ENCODE measurements at regions not wholly inside any gene's neighbourhood (a gene's known extent, or its start where the extent isn't known, plus 50 kb on each side); places are given as distances from the start of the nearest gene placed in this dataset.
"Not testable (repeated sequence)": the region's sequence is repeated elsewhere in the genome, so short reads cannot be mapped to it uniquely, and the experiment has no call there.

DNA sequence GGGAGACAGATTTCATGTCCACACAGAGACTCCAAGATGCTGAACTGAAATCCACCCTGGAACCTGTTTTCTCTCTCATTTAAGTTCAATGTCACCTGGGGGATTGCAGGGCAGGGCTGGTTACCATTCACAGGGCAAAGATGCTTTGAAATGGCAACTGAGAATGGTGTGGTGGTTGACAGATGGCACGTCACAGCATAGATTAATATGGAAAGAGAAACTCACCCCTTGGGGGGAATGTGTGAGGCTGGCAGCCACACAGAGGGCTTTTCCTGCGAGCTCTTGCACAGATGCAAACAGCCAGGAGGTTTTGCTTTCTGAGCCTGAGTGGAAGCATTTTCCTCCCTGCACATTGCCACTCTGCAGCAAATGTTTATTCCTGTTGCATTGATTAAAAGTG is 167.3 kb upstream of the OSBPL11 start:
- DNase-seq (ENCODE audit: low read depth, low spot score); intact Hi-C loops (cut with micrococcal nuclease; ENCODE audit: unreplicated experiment); H3K4me3 ChIP-seq; H3K4me1 ChIP-seq (ENCODE audit: control insufficient read depth, insufficient read depth, low read length); H3K79me2 ChIP-seq (ENCODE audit: control insufficient read depth, insufficient read depth, low read length); RAD21 ChIA-PET (ENCODE audit: unreplicated experiment); H3K27me3 ChIP-seq (replicated peaks in 1 of 2; ENCODE audit: control insufficient read depth in 2 of 2, insufficient read depth in 2 of 2, low read length in 1 of 2); CTCF ChIA-PET; SMC1A ChIA-PET (ENCODE audit: uncharacterized antibody, unreplicated experiment); BruUV-seq (replicated peaks); in situ Hi-C loops (cut with MboI); H3K9ac ChIP-seq (ENCODE audit: control insufficient read depth, insufficient read depth, low read length); POLR2A ChIA-PET; H4K20me1 ChIP-seq (ENCODE audit: control insufficient read depth, insufficient read depth); H3K4me2 ChIP-seq (ENCODE audit: control insufficient read depth, insufficient read depth); H2AFZ ChIP-seq (ENCODE audit: control insufficient read depth, low read depth, low read length); H3K9me3 ChIP-seq (replicated peaks; ENCODE audit: control insufficient read depth, insufficient read depth, low read length); H3K36me3 ChIP-seq (ENCODE audit: control insufficient read depth in 2 of 2, insufficient read depth in 2 of 2, low read length in 1 of 2); FAIRE-seq; H3K27ac ChIP-seq (ENCODE audit: control insufficient read depth, insufficient read depth); ATAC-seq: not testable (repeated sequence)
- 0% methylated on average over 2 of the region's 2 CpGs for WGBS (ENCODE audit: insufficient coverage, insufficient replicate concordance, low lambda C conversion rate, missing lambda C conversion rate)

DNA sequence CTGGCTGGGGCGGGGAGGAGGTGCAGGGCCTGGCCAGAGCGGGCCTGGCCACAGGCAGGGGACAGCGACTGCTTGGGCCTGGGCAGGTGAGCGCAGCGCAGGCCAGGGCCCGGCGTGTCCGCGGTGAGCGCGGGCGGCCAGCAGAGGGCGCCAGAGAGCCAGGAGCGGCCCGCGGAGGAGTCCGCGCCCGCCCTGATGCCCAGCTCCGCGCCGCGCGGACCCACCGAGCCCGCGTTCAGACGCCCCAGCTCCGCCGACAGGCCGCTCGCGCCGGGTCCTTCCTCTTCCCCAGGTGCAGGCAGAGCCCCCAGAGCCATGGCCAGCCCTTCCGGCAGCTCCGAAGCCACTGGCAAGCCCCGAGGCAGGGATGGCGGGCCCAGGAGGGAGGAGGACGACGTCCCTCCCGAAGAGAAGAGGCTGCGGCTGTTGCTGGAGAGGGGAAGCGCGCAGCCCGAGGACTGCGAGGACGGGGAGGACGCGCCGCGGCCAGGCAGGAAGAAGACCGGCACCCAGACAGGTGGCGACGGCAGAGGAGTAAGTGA is 171.1 kb upstream of the OSBPL11 start:
- peak overlapping the region; percentile 60 for H2AFZ ChIP-seq (ENCODE audit: control insufficient read depth, low read depth, low read length)

DNA sequence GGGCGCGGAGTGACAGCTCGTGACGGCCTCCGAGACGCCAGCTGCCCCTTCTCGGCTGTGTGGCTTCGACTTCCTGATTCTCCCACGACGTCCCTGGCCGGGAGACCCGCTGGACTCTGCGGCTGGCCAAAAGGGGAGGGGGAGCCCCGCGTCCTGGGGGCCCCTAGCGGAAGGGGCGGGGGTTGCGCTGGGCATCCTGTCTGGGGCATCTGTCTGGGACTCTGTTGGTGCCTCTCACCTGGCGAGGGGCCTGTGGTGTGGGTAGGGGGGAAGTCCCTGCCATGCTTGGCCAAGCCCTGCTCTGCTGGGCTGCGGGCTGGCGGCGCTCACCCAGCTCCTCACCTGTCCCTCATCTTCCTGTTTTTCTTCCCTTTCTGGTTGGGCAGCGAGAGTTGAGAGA is 171.6 kb upstream of the OSBPL11 start:
- H3K9me3 ChIP-seq (replicated peaks; ENCODE audit: control insufficient read depth, insufficient read depth, low read length); H4K20me1 ChIP-seq (ENCODE audit: control insufficient read depth, insufficient read depth); ATAC-seq; in situ Hi-C loops (cut with MboI); H2AFZ ChIP-seq (ENCODE audit: control insufficient read depth, low read depth, low read length); H3K27ac ChIP-seq (ENCODE audit: control insufficient read depth, insufficient read depth); H3K36me3 ChIP-seq (ENCODE audit: control insufficient read depth in 2 of 2, insufficient read depth in 2 of 2, low read length in 1 of 2); H3K79me2 ChIP-seq (ENCODE audit: control insufficient read depth, insufficient read depth, low read length); BruUV-seq (replicated peaks); H3K4me2 ChIP-seq (ENCODE audit: control insufficient read depth, insufficient read depth); intact Hi-C loops (cut with micrococcal nuclease; ENCODE audit: unreplicated experiment); H3K9ac ChIP-seq (ENCODE audit: control insufficient read depth, insufficient read depth, low read length); POLR2A ChIA-PET; H3K4me1 ChIP-seq (ENCODE audit: control insufficient read depth, insufficient read depth, low read length); FAIRE-seq; H3K4me3 ChIP-seq; DNase-seq (ENCODE audit: low read depth, low spot score); H3K27me3 ChIP-seq (replicated peaks in 1 of 2; ENCODE audit: control insufficient read depth in 2 of 2, insufficient read depth in 2 of 2, low read length in 1 of 2): not testable (repeated sequence)
- SMC1A ChIA-PET (ENCODE audit: uncharacterized antibody, unreplicated experiment): interaction anchor here (0.5 kb wide), 1 partner anchor 1294 kb away, joined by 3 read pairs; no protein-coding TSS in a partner anchor
- CTCF ChIA-PET: interaction anchor here (1.1 kb wide), 1 partner anchor 150 kb away, joined by 3 read pairs; no protein-coding TSS in a partner anchor
- RAD21 ChIA-PET (ENCODE audit: unreplicated experiment): interaction anchor here (0.9 kb wide), 1 partner anchor 152 kb away, joined by 4 read pairs; no protein-coding TSS in a partner anchor
- WGBS (ENCODE audit: insufficient coverage, insufficient replicate concordance, low lambda C conversion rate, missing lambda C conversion rate): 1% methylated on average over 23 of the region's 23 CpGs

More for the DNA sequence above, 171.1 kb upstream of the OSBPL11 start:
- POLR2A ChIA-PET; H3K9me3 ChIP-seq (replicated peaks; ENCODE audit: control insufficient read depth, insufficient read depth, low read length); H3K27me3 ChIP-seq (replicated peaks in 1 of 2; ENCODE audit: control insufficient read depth in 2 of 2, insufficient read depth in 2 of 2, low read length in 1 of 2); intact Hi-C loops (cut with micrococcal nuclease; ENCODE audit: unreplicated experiment); H3K36me3 ChIP-seq (ENCODE audit: control insufficient read depth in 2 of 2, insufficient read depth in 2 of 2, low read length in 1 of 2); H3K9ac ChIP-seq (ENCODE audit: control insufficient read depth, insufficient read depth, low read length); H3K4me1 ChIP-seq (ENCODE audit: control insufficient read depth, insufficient read depth, low read length); ATAC-seq; H3K4me3 ChIP-seq; H3K27ac ChIP-seq (ENCODE audit: control insufficient read depth, insufficient read depth); FAIRE-seq; H3K79me2 ChIP-seq (ENCODE audit: control insufficient read depth, insufficient read depth, low read length); in situ Hi-C loops (cut with MboI); H4K20me1 ChIP-seq (ENCODE audit: control insufficient read depth, insufficient read depth); BruUV-seq (replicated peaks); DNase-seq (ENCODE audit: low read depth, low spot score): not testable (repeated sequence)
- WGBS (ENCODE audit: insufficient coverage, insufficient replicate concordance, low lambda C conversion rate, missing lambda C conversion rate): 5% methylated on average over 25 of the region's 54 CpGs
- H3K4me2 ChIP-seq (ENCODE audit: control insufficient read depth, insufficient read depth): peak overlapping the region; percentile 55; the same call in 1 of the 2 replicates
- CTCF ChIA-PET: interaction anchor here (1.1 kb wide), 1 partner anchor 150 kb away, joined by 3 read pairs; no protein-coding TSS in a partner anchor
- TF ChIP-seq, protein P1, sequence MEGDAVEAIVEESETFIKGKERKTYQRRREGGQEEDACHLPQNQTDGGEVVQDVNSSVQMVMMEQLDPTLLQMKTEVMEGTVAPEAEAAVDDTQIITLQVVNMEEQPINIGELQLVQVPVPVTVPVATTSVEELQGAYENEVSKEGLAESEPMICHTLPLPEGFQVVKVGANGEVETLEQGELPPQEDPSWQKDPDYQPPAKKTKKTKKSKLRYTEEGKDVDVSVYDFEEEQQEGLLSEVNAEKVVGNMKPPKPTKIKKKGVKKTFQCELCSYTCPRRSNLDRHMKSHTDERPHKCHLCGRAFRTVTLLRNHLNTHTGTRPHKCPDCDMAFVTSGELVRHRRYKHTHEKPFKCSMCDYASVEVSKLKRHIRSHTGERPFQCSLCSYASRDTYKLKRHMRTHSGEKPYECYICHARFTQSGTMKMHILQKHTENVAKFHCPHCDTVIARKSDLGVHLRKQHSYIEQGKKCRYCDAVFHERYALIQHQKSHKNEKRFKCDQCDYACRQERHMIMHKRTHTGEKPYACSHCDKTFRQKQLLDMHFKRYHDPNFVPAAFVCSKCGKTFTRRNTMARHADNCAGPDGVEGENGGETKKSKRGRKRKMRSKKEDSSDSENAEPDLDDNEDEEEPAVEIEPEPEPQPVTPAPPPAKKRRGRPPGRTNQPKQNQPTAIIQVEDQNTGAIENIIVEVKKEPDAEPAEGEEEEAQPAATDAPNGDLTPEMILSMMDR (IDR thresholded peaks at IDR 0.05 in 2 of 3, conservative IDR thresholded peaks at IDR 0.05 in 1 of 3; ENCODE audit: control insufficient read depth in 2 of 3, extremely low read depth in 1 of 3, insufficient read depth in 1 of 3, low read depth in 3 of 3, low read length in 3 of 3): peak in 2 of 3 experiments; percentile 41; a peak in 3 of 6 replicates
- peak; percentile 47 for TF ChIP-seq RAD21 (IDR thresholded peaks at IDR 0.05; ENCODE audit: insufficient read depth, low read depth, low read length)
- SMC1A ChIA-PET (ENCODE audit: uncharacterized antibody, unreplicated experiment): interaction anchor here (0.5 kb wide), 1 partner anchor 1295 kb away, joined by 3 read pairs; no protein-coding TSS in a partner anchor
- RAD21 ChIA-PET (ENCODE audit: unreplicated experiment): interaction anchor here (0.7 to 0.9 kb wide), 2 partner anchors 152 to 159 kb away, joined by 3 to 4 read pairs; no protein-coding TSS in a partner anchor

All from GM12878 (cell line).